Occipital lobe (tissue), 1 donor: ENCODE measurements at regions not wholly inside any gene's neighbourhood (a gene's known extent, or its start where the extent isn't known, plus 50 kb on each side); places are given as distances from the start of the nearest gene placed in this dataset.
A peak's percentile ranks its signal among the peaks of the same experiment; 100 is the strongest.
"Not testable (repeated sequence)": the region's sequence is repeated elsewhere in the genome, so short reads cannot be mapped to it uniquely, and the experiment has no call there.

Source experiments
- DNase-seq: peaks from one replicate; lab custom pipeline; 2025; lab: John Stamatoyannopoulos, UW

- no peak for DNase-seq
Observed at GRCh38 chr14:52202151-52202550, 65.3 kb upstream of the PTGDR start.

GRCh38 chr14:52190337-52190931 lies 77.1 kb upstream of the PTGDR start:
- DNase-seq: no peak

GRCh38 chr14:52189325-52189724 lies 78.2 kb upstream of the PTGDR start:
- no peak for DNase-seq

GRCh38 chr14:52188381-52188780 lies 79.1 kb upstream of the PTGDR start:
- DNase-seq: no peak

GRCh38 chr14:52185178-52185577 lies 82.3 kb upstream of the PTGDR start:
- DNase-seq: no peak

GRCh38 chr14:52182853-52183252 lies 84.6 kb upstream of the PTGDR start:
- no peak for DNase-seq

GRCh38 chr14:52179141-52179790 lies 88.2 kb upstream of the PTGDR start:
- no peak for DNase-seq

GRCh38 chr14:52175982-52176502 lies 91.5 kb upstream of the PTGDR start:
- DNase-seq: no peak

- not testable (repeated sequence) for DNase-seq
Observed at GRCh38 chr14:52171932-52172331, 95.6 kb upstream of the PTGDR start.

- DNase-seq: no peak
Observed at GRCh38 chr14:52166822-52167221, 98.0 kb upstream of the NID2 start.

GRCh38 chr14:52155651-52156213 lies 86.9 kb upstream of the NID2 start:
- DNase-seq: no peak

GRCh38 chr14:52154992-52155650 lies 86.3 kb upstream of the NID2 start:
- no peak for DNase-seq

- DNase-seq: no peak
Observed at GRCh38 chr14:52153939-52154338, 85.1 kb upstream of the NID2 start.

- DNase-seq: no peak
Observed at GRCh38 chr14:52150162-52150561, 81.3 kb upstream of the NID2 start.

- DNase-seq: no peak
Observed at GRCh38 chr14:52148371-52148770, 79.5 kb upstream of the NID2 start.

- DNase-seq: no peak
Observed at GRCh38 chr14:52146504-52146903, 77.6 kb upstream of the NID2 start.

GRCh38 chr14:52144099-52144498 lies 75.2 kb upstream of the NID2 start:
- DNase-seq: not testable (repeated sequence)

- no peak for DNase-seq
Observed at GRCh38 chr14:52142504-52142903, 73.6 kb upstream of the NID2 start.

- peak; percentile 15 for DNase-seq
Observed at GRCh38 chr14:52131640-52132320, 62.9 kb upstream of the NID2 start.

- no peak for DNase-seq
Observed at GRCh38 chr14:52129721-52130120, 60.9 kb upstream of the NID2 start.

GRCh38 chr14:52125885-52126284 lies 57.0 kb upstream of the NID2 start:
- no peak for DNase-seq
